Kidney epithelial cell (primary cell): ENCODE measurements at regions not wholly inside any gene's neighbourhood (a gene's known extent, or its start where the extent isn't known, plus 50 kb on each side); places are given as distances from the start of the nearest gene placed in this dataset.
"Not testable (repeated sequence)": the region's sequence is repeated elsewhere in the genome, so short reads cannot be mapped to it uniquely, and the experiment has no call there.

Experiments
- DNase-seq: peaks from one replicate; pipeline ENCODE4 v3.0.0-alpha.2; 2010; ENCODE audit warnings: low read depth
- H3K27me3 ChIP-seq: 2 replicates; pipeline ENCODE4 v1.6.0; 2011; ENCODE audit warnings: low read length; ENCODE audit not compliant: control insufficient read depth, insufficient read depth
- H3K36me3 ChIP-seq: 2 replicates; pipeline ENCODE4 v1.5.1; 2011; ENCODE audit warnings: low read length; ENCODE audit not compliant: control insufficient read depth, insufficient read depth
- H3K4me3 ChIP-seq: 2 replicates; pipeline ENCODE4 v1.5.1; 2011; ENCODE audit warnings: low read depth, mild to moderate bottlenecking, control low read depth, low read length
- CTCF ChIP-seq: IDR thresholded peaks from 2 replicates; pipeline ENCODE4 v1.5.1; 2011; ENCODE audit warnings: mild to moderate bottlenecking, moderate library complexity, low read length, control low read depth, inconsistent platforms; ENCODE audit not compliant: insufficient read depth, poor library complexity, severe bottlenecking

- DNase-seq = no peak
- no peak for TF ChIP-seq CTCF
- Histone ChIP-seq H3K36me3 (no peaks in the 10 kb centered on the region), H3K27me3 (no peaks in the 10 kb centered on the region), H3K4me3 (no peak overlapping the region)
Measured at GRCh38 chr3:17872457-17872856, 130.0 kb upstream of the TBC1D5 start.

GRCh38 chr3:17865631-17866030 is 123.2 kb upstream of the TBC1D5 start:
- TF ChIP-seq CTCF = no peak
- Histone ChIP-seq H3K36me3 (no peaks in the 10 kb centered on the region), H3K4me3 (no peak overlapping the region), H3K27me3 (no peaks in the 10 kb centered on the region)
- DNase-seq = no peak

- DNase-seq = no peak
- Histone ChIP-seq H3K36me3 (no peaks in the 10 kb centered on the region), H3K4me3 (no peak overlapping the region), H3K27me3 (no peaks in the 10 kb centered on the region)
- no peak for TF ChIP-seq CTCF
Measured at GRCh38 chr3:17861476-17861875, 119.0 kb upstream of the TBC1D5 start.

GRCh38 chr3:17860840-17861471 is 118.5 kb upstream of the TBC1D5 start:
- H3K4me3 ChIP-seq, DNase-seq: not testable (repeated sequence)

GRCh38 chr3:17852217-17852616 is 109.8 kb upstream of the TBC1D5 start:
- Histone ChIP-seq H3K36me3 (no peaks in the 10 kb centered on the region), H3K4me3 (no peak overlapping the region), H3K27me3 (no peaks in the 10 kb centered on the region)
- DNase-seq = no peak
- no peak for TF ChIP-seq CTCF

More at GRCh38 chr3:17860840-17861471, 118.5 kb upstream of the TBC1D5 start:
- H3K27me3 ChIP-seq, H3K36me3 ChIP-seq: not testable (repeated sequence)

- no peak overlapping the region for H3K4me3 ChIP-seq
- TF ChIP-seq CTCF = no peak
- H3K36me3 ChIP-seq = no peaks in the 10 kb centered on the region
- H3K27me3 ChIP-seq = no peaks in the 10 kb centered on the region
- no peak for DNase-seq
Measured at GRCh38 chr3:17850448-17850847, 108.0 kb upstream of the TBC1D5 start.
